OCI-LY1 (cell line): ENCODE measurements at regions not wholly inside any gene's neighbourhood (a gene's known extent, or its start where the extent isn't known, plus 50 kb on each side); places are given as distances from the start of the nearest gene placed in this dataset.

Experiments
- CTCF ChIP-seq: fragments of 200-600 bp; sonication (generic), shearing (Covaris generic); IDR thresholded peaks from 2 replicates; pipeline ENCODE4 v1.5.1; 2017; ENCODE audit warnings: mild to moderate bottlenecking, antibody characterized with exemption, low read length, moderate library complexity, mixed read lengths
- EZH2 ChIP-seq: fragments of 200-600 bp; sonication (generic), shearing (Covaris generic); IDR thresholded peaks from 2 replicates; pipeline ENCODE4 v1.8.0; 2017; ENCODE audit warnings: borderline replicate concordance, mixed run types, mild to moderate bottlenecking, antibody characterized with exemption, low read length, moderate library complexity, mixed read lengths

GRCh38 chr16:49060728-49061127, 220.9 kb downstream of the CBLN1 start:
- TF ChIP-seq CTCF, result no peak
- no peak for TF ChIP-seq EZH2
